ENCODE measurements at regions not wholly inside any gene's neighbourhood (a gene's known extent, or its start where the extent isn't known, plus 50 kb on each side); places are given as distances from the start of the nearest gene placed in this dataset.

- no peak for DNase-seq
- Histone ChIP-seq H4K8ac (ENCODE audit: low read length) (no peak overlapping the region), H3K4me1 (ENCODE audit: control insufficient read depth, insufficient read depth, low read depth, low read length) (no peaks in the 10 kb centered on the region), H3K4me2 (ENCODE audit: low read length, poor library complexity, severe bottlenecking) (no peak overlapping the region), H2AFZ (ENCODE audit: low read depth, low read length) (no peak overlapping the region), H2BK15ac (ENCODE audit: low read depth, poor library complexity, severe bottlenecking) (no peak overlapping the region), H3K23ac (ENCODE audit: low read length in 2 of 2) (no peak overlapping the region), H3K18ac (ENCODE audit: low read depth in 1 of 2, low read length in 2 of 2) (no peak overlapping the region), H3K9ac (ENCODE audit: low read length) (no peak overlapping the region), H2BK12ac (ENCODE audit: low read length in 2 of 2) (no peak overlapping the region), H3K36me3 (ENCODE audit: control insufficient read depth in 1 of 2, insufficient read depth in 2 of 2, low read depth in 1 of 2, low read length in 2 of 2) (no peaks in the 10 kb centered on the region), H2BK120ac (ENCODE audit: low read depth, low read length) (no peak overlapping the region), H3K14ac (ENCODE audit: low read length in 2 of 2) (no peak overlapping the region), H3K27ac (ENCODE audit: low read length, poor library complexity, severe bottlenecking) (no peak overlapping the region), H3K9me3 (ENCODE audit: control insufficient read depth, low read length) (no peaks in the 10 kb centered on the region), H4K91ac (ENCODE audit: low read length) (no peak overlapping the region), H2AK5ac (ENCODE audit: low read length, severe bottlenecking) (no peak overlapping the region), H2BK5ac (ENCODE audit: low read depth, low read length, poor library complexity, severe bottlenecking) (no peak overlapping the region), H3K4me3 (ENCODE audit: insufficient read depth in 1 of 2, low read depth in 1 of 2, low read length in 2 of 2) (no peak overlapping the region), H3K27me3 (ENCODE audit: control insufficient read depth in 1 of 2, insufficient read depth in 1 of 2, low read length in 2 of 2) (no peaks in the 10 kb centered on the region), H3K79me1 (replicated peaks; ENCODE audit: low read length, poor library complexity, severe bottlenecking) (no peaks in the 10 kb centered on the region), H3K4ac (ENCODE audit: low read depth in 1 of 2, low read length in 2 of 2) (no peak overlapping the region)
- 70% methylated on average over 6 of the region's 7 CpGs for WGBS
Measured at GRCh38 chr7:68247126-68247525, 1250.5 kb downstream of the TYW1 start.

- no peak overlapping the region for H3K4ac ChIP-seq (ENCODE audit: low read depth in 1 of 2, low read length in 2 of 2)
- no peak overlapping the region for H2AK5ac ChIP-seq (ENCODE audit: low read length, severe bottlenecking)
- no peaks in the 10 kb centered on the region for H3K79me1 ChIP-seq (replicated peaks; ENCODE audit: low read length, poor library complexity, severe bottlenecking)
- H3K18ac ChIP-seq (ENCODE audit: low read depth in 1 of 2, low read length in 2 of 2) = no peak overlapping the region
- H2BK15ac ChIP-seq (ENCODE audit: low read depth, poor library complexity, severe bottlenecking) = no peak overlapping the region
- H3K4me3 ChIP-seq (ENCODE audit: insufficient read depth in 1 of 2, low read depth in 1 of 2, low read length in 2 of 2) = no peak overlapping the region
- no peak overlapping the region for H3K9ac ChIP-seq (ENCODE audit: low read length)
- no peaks in the 10 kb centered on the region for H3K9me3 ChIP-seq (ENCODE audit: control insufficient read depth, low read length)
- H3K14ac ChIP-seq (ENCODE audit: low read length in 2 of 2) = no peak overlapping the region
- no peak overlapping the region for H4K8ac ChIP-seq (ENCODE audit: low read length)
- no peak overlapping the region for H2BK12ac ChIP-seq (ENCODE audit: low read length in 2 of 2)
- no peaks in the 10 kb centered on the region for H3K4me1 ChIP-seq (ENCODE audit: control insufficient read depth, insufficient read depth, low read depth, low read length)
- H3K27me3 ChIP-seq (ENCODE audit: control insufficient read depth in 1 of 2, insufficient read depth in 1 of 2, low read length in 2 of 2) = no peaks in the 10 kb centered on the region
- no peak overlapping the region for H2AFZ ChIP-seq (ENCODE audit: low read depth, low read length)
- no peak overlapping the region for H2BK120ac ChIP-seq (ENCODE audit: low read depth, low read length)
- H2BK5ac ChIP-seq (ENCODE audit: low read depth, low read length, poor library complexity, severe bottlenecking) = no peak overlapping the region
- H3K36me3 ChIP-seq (ENCODE audit: control insufficient read depth in 1 of 2, insufficient read depth in 2 of 2, low read depth in 1 of 2, low read length in 2 of 2) = no peaks in the 10 kb centered on the region
- no peak for DNase-seq
- H4K91ac ChIP-seq (ENCODE audit: low read length) = no peak overlapping the region
- no peak overlapping the region for H3K27ac ChIP-seq (ENCODE audit: low read length, poor library complexity, severe bottlenecking)
- H3K23ac ChIP-seq (ENCODE audit: low read length in 2 of 2) = no peak overlapping the region
- 61% methylated on average over 2 of the region's 2 CpGs for WGBS
- H3K4me2 ChIP-seq (ENCODE audit: low read length, poor library complexity, severe bottlenecking) = no peak overlapping the region
Measured at GRCh38 chr7:68247571-68247970, 1250.9 kb downstream of the TYW1 start.

- Histone ChIP-seq H3K36me3 (ENCODE audit: control insufficient read depth in 1 of 2, insufficient read depth in 2 of 2, low read depth in 1 of 2, low read length in 2 of 2) (no peaks in the 10 kb centered on the region), H3K27ac (ENCODE audit: low read length, poor library complexity, severe bottlenecking) (no peak overlapping the region), H2AK5ac (ENCODE audit: low read length, severe bottlenecking) (no peak overlapping the region), H2AFZ (ENCODE audit: low read depth, low read length) (no peak overlapping the region), H3K4me1 (ENCODE audit: control insufficient read depth, insufficient read depth, low read depth, low read length) (no peaks in the 10 kb centered on the region), H2BK5ac (ENCODE audit: low read depth, low read length, poor library complexity, severe bottlenecking) (no peak overlapping the region), H4K8ac (ENCODE audit: low read length) (no peak overlapping the region), H3K27me3 (ENCODE audit: control insufficient read depth in 1 of 2, insufficient read depth in 1 of 2, low read length in 2 of 2) (no peaks in the 10 kb centered on the region), H2BK15ac (ENCODE audit: low read depth, poor library complexity, severe bottlenecking) (no peak overlapping the region), H3K4ac (ENCODE audit: low read depth in 1 of 2, low read length in 2 of 2) (no peak overlapping the region), H2BK120ac (ENCODE audit: low read depth, low read length) (no peak overlapping the region), H4K91ac (ENCODE audit: low read length) (no peak overlapping the region), H2BK12ac (ENCODE audit: low read length in 2 of 2) (no peak overlapping the region), H3K23ac (ENCODE audit: low read length in 2 of 2) (no peak overlapping the region), H3K9me3 (ENCODE audit: control insufficient read depth, low read length) (no peaks in the 10 kb centered on the region), H3K14ac (ENCODE audit: low read length in 2 of 2) (no peak overlapping the region), H3K79me1 (replicated peaks; ENCODE audit: low read length, poor library complexity, severe bottlenecking) (no peaks in the 10 kb centered on the region), H3K4me2 (ENCODE audit: low read length, poor library complexity, severe bottlenecking) (no peak overlapping the region), H3K4me3 (ENCODE audit: insufficient read depth in 1 of 2, low read depth in 1 of 2, low read length in 2 of 2) (no peak overlapping the region), H3K9ac (ENCODE audit: low read length) (no peak overlapping the region), H3K18ac (ENCODE audit: low read depth in 1 of 2, low read length in 2 of 2) (no peak overlapping the region)
- no peak for DNase-seq
Measured at GRCh38 chr7:68248973-68249372, 1252.3 kb downstream of the TYW1 start.

- Histone ChIP-seq H4K8ac (ENCODE audit: low read length) (no peak overlapping the region), H3K36me3 (ENCODE audit: control insufficient read depth in 1 of 2, insufficient read depth in 2 of 2, low read depth in 1 of 2, low read length in 2 of 2) (no peaks in the 10 kb centered on the region), H3K18ac (ENCODE audit: low read depth in 1 of 2, low read length in 2 of 2) (no peak overlapping the region), H3K4me3 (ENCODE audit: insufficient read depth in 1 of 2, low read depth in 1 of 2, low read length in 2 of 2) (no peak overlapping the region), H2AK5ac (ENCODE audit: low read length, severe bottlenecking) (no peak overlapping the region), H3K27me3 (ENCODE audit: control insufficient read depth in 1 of 2, insufficient read depth in 1 of 2, low read length in 2 of 2) (peaks cover 0 to 5% of the 10 kb centered on the region in 2 experiments), H2BK15ac (ENCODE audit: low read depth, poor library complexity, severe bottlenecking) (no peak overlapping the region), H3K4me1 (ENCODE audit: control insufficient read depth, insufficient read depth, low read depth, low read length) (no peaks in the 10 kb centered on the region), H3K14ac (ENCODE audit: low read length in 2 of 2) (no peak overlapping the region), H4K91ac (ENCODE audit: low read length) (no peak overlapping the region), H2BK120ac (ENCODE audit: low read depth, low read length) (no peak overlapping the region), H2BK12ac (ENCODE audit: low read length in 2 of 2) (no peak overlapping the region), H3K27ac (ENCODE audit: low read length, poor library complexity, severe bottlenecking) (no peak overlapping the region), H3K79me1 (replicated peaks; ENCODE audit: low read length, poor library complexity, severe bottlenecking) (no peaks in the 10 kb centered on the region), H3K9ac (ENCODE audit: low read length) (no peak overlapping the region), H2BK5ac (ENCODE audit: low read depth, low read length, poor library complexity, severe bottlenecking) (no peak overlapping the region), H3K23ac (ENCODE audit: low read length in 2 of 2) (no peak overlapping the region), H3K4me2 (ENCODE audit: low read length, poor library complexity, severe bottlenecking) (no peak overlapping the region), H2AFZ (ENCODE audit: low read depth, low read length) (no peak overlapping the region), H3K4ac (ENCODE audit: low read depth in 1 of 2, low read length in 2 of 2) (no peak overlapping the region), H3K9me3 (ENCODE audit: control insufficient read depth, low read length) (no peaks in the 10 kb centered on the region)
- 71% methylated on average over 1 of the region's 1 CpG for WGBS
- no peak for DNase-seq
Measured at GRCh38 chr7:68249611-68250010, 1253.0 kb downstream of the TYW1 start.
